Tibial nerve (tissue), 3 donors: ENCODE measurements at regions not wholly inside any gene's neighbourhood (a gene's known extent, or its start where the extent isn't known, plus 50 kb on each side); places are given as distances from the start of the nearest gene placed in this dataset.

Source experiments
- POLR2A ChIP-seq, 2 donors: fragments of 450-650 bp; IDR thresholded peaks; one replicate each; pipeline ENCODE4 v1.6.1; 2017; ENCODE audit warnings: antibody characterized with exemption in 2 of 2, mild to moderate bottlenecking in 2 of 2, moderate library complexity in 2 of 2
- TF ChIP-seq, protein P1 (sequence below), 5 experiments: fragments of 200-600 bp in 3 of 5; fragments of 450-650 bp in 2 of 5; sonication (generic) in 3 of 5; IDR thresholded peaks; one replicate each; pipeline ENCODE4 v1.5.1; 2016 to 2019; ENCODE audit warnings: antibody characterized with exemption in 5 of 5, mild to moderate bottlenecking in 3 of 5, moderate library complexity in 2 of 5

DNA sequence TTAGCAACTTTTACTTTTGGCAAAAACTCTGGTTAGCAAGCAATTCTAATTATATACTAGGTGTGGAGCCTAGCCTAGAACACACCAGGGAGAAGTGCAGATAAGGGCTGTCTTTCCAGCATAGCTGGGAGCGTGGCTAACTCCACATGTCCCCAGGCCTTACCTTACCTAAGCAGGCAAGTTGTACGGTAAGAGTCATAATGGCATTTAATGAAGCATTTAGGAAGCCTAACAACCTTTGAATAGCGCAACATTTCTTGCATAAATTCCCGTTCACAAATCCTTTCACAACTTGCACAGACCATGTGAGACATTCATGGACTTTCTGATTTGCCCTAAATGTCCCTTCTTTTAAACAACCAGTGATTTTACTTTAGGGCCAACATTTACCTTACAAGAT lies 917.4 kb upstream of the ACO1 start:
- TF ChIP-seq, protein P1, sequence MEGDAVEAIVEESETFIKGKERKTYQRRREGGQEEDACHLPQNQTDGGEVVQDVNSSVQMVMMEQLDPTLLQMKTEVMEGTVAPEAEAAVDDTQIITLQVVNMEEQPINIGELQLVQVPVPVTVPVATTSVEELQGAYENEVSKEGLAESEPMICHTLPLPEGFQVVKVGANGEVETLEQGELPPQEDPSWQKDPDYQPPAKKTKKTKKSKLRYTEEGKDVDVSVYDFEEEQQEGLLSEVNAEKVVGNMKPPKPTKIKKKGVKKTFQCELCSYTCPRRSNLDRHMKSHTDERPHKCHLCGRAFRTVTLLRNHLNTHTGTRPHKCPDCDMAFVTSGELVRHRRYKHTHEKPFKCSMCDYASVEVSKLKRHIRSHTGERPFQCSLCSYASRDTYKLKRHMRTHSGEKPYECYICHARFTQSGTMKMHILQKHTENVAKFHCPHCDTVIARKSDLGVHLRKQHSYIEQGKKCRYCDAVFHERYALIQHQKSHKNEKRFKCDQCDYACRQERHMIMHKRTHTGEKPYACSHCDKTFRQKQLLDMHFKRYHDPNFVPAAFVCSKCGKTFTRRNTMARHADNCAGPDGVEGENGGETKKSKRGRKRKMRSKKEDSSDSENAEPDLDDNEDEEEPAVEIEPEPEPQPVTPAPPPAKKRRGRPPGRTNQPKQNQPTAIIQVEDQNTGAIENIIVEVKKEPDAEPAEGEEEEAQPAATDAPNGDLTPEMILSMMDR (IDR thresholded peaks at IDR 0.05) = no peak
- no peak for TF ChIP-seq POLR2A (IDR thresholded peaks at IDR 0.05)
